ENCODE measurements at regions not wholly inside any gene's neighbourhood (a gene's known extent, or its start where the extent isn't known, plus 50 kb on each side); places are given as distances from the start of the nearest gene placed in this dataset.

- no peak for DNase-seq (ENCODE audit: low spot score in 2 of 2)
- Histone ChIP-seq H3K27me3 (no peaks in the 10 kb centered on the region), H3K36me3 (no peaks in the 10 kb centered on the region), H3K9me3 (peaks cover 0 to 10% (median 0%) of the 10 kb centered on the region in 4 donors), H3K4me3 (no peak overlapping the region), H3K4me1 (no peaks in the 10 kb centered on the region), H3K27ac (no peak overlapping the region)
- WGBS, 2 donors = 84 to 93% methylated on average over 7 to 9 of the region's 9 CpGs
- no peak for TF ChIP-seq EP300 (IDR thresholded peaks at IDR 0.05)
- TF ChIP-seq POLR2A (IDR thresholded peaks at IDR 0.05) = no peak
- no peak for TF ChIP-seq CTCF (IDR thresholded peaks at IDR 0.05)
Observed at GRCh38 chr16:86133847-86134375, 234.9 kb downstream of the IRF8 start.

- Histone ChIP-seq H3K27me3 (no peaks in the 10 kb centered on the region), H3K36me3 (no peaks in the 10 kb centered on the region), H3K9me3 (peaks cover 0 to 10% (median 0%) of the 10 kb centered on the region in 4 donors), H3K4me1 (no peaks in the 10 kb centered on the region), H3K27ac (no peak overlapping the region), H3K4me3 (no peak overlapping the region)
- DNase-seq (ENCODE audit: low spot score in 2 of 2) = no peak
- TF ChIP-seq POLR2A (IDR thresholded peaks at IDR 0.05) = no peak
- no peak for TF ChIP-seq CTCF (IDR thresholded peaks at IDR 0.05)
- TF ChIP-seq EP300 (IDR thresholded peaks at IDR 0.05) = no peak
- 76 to 77% methylated on average over 10 to 12 of the region's 12 CpGs for WGBS, 2 donors
Observed at GRCh38 chr16:86134802-86135461, 236.0 kb downstream of the IRF8 start.

GRCh38 chr16:86137359-86137758 lies 238.4 kb downstream of the IRF8 start:
- Histone ChIP-seq H3K36me3 (no peaks in the 10 kb centered on the region), H3K27ac (no peak overlapping the region), H3K4me3 (no peak overlapping the region), H3K27me3 (no peaks in the 10 kb centered on the region), H3K4me1 (no peaks in the 10 kb centered on the region), H3K9me3 (peaks cover 0 to 10% (median 0%) of the 10 kb centered on the region in 4 donors)
- no peak for DNase-seq (ENCODE audit: low spot score in 2 of 2)
- no peak for TF ChIP-seq EP300 (IDR thresholded peaks at IDR 0.05)
- no peak for TF ChIP-seq CTCF (IDR thresholded peaks at IDR 0.05)
- no peak for TF ChIP-seq POLR2A (IDR thresholded peaks at IDR 0.05)
- 69 to 70% methylated on average over 6 of the region's 6 CpGs for WGBS, 2 donors

- H3K27me3 ChIP-seq = no peaks in the 10 kb centered on the region
- H3K4me3 ChIP-seq = no peak overlapping the region
- WGBS, 2 donors = 72 to 74% methylated on average over 16 of the region's 16 CpGs
- no peaks in the 10 kb centered on the region for H3K4me1 ChIP-seq
- peaks cover 0 to 10% (median 0%) of the 10 kb centered on the region in 4 donors for H3K9me3 ChIP-seq
- H3K27ac ChIP-seq = no peak overlapping the region
- TF ChIP-seq EP300 (IDR thresholded peaks at IDR 0.05) (no peak), POLR2A (IDR thresholded peaks at IDR 0.05) (no peak), CTCF (IDR thresholded peaks at IDR 0.05) (no peak)
- DNase-seq (ENCODE audit: low spot score in 2 of 2) = no peak
- no peaks in the 10 kb centered on the region for H3K36me3 ChIP-seq
Observed at GRCh38 chr16:86138121-86139085, 239.4 kb downstream of the IRF8 start.

Data from tibial nerve (tissue), 4 donors.